GM19452 (cell line): ENCODE measurements at regions not wholly inside any gene's neighbourhood (a gene's known extent, or its start where the extent isn't known, plus 50 kb on each side); places are given as distances from the start of the nearest gene placed in this dataset.

ENCODE experiments used
- ATAC-seq: cut with Tn5 transposase; IDR thresholded peaks from one replicate; pipeline ENCODE4 v1.9.1; 2021; ENCODE audit not compliant: unreplicated experiment

GRCh38 chr12:27907766-27908165, 64.8 kb downstream of the PTHLH start:
- ATAC-seq = no peak

- no peak for ATAC-seq
Measured at GRCh38 chr12:27906658-27907473, 65.7 kb downstream of the PTHLH start.

- ATAC-seq = no peak
Measured at GRCh38 chr12:27906127-27906500, 66.4 kb downstream of the PTHLH start.

GRCh38 chr12:27905285-27906126, 67.0 kb downstream of the PTHLH start:
- no peak for ATAC-seq

GRCh38 chr12:27902651-27903050, 69.9 kb downstream of the PTHLH start:
- no peak for ATAC-seq

GRCh38 chr12:27901959-27902358, 70.6 kb downstream of the PTHLH start:
- no peak for ATAC-seq

GRCh38 chr12:27900920-27901879, 71.3 kb downstream of the PTHLH start:
- peak; percentile 64 for ATAC-seq

GRCh38 chr12:27899151-27899661, 73.3 kb downstream of the PTHLH start:
- ATAC-seq = no peak

- ATAC-seq = no peak
Measured at GRCh38 chr12:27898022-27898421, 74.5 kb downstream of the PTHLH start.

- ATAC-seq = no peak
Measured at GRCh38 chr12:27896419-27896990, 76.0 kb downstream of the PTHLH start.

- ATAC-seq = no peak
Measured at GRCh38 chr12:27894309-27894708, 78.2 kb downstream of the PTHLH start.

GRCh38 chr12:27879708-27880107, 92.8 kb downstream of the PTHLH start:
- ATAC-seq = no peak

- ATAC-seq = no peak
Measured at GRCh38 chr12:27875677-27876076, 95.6 kb upstream of the MANSC4 start.

GRCh38 chr12:27873010-27873409, 93.0 kb upstream of the MANSC4 start:
- no peak for ATAC-seq

- no peak for ATAC-seq
Measured at GRCh38 chr12:27871946-27872345, 91.9 kb upstream of the MANSC4 start.

GRCh38 chr12:27870939-27871338, 90.9 kb upstream of the MANSC4 start:
- no peak for ATAC-seq

- ATAC-seq = no peak
Measured at GRCh38 chr12:27869567-27869966, 89.5 kb upstream of the MANSC4 start.

GRCh38 chr12:27868139-27868538, 88.1 kb upstream of the MANSC4 start:
- no peak for ATAC-seq

- no peak for ATAC-seq
Measured at GRCh38 chr12:27866373-27867101, 86.5 kb upstream of the MANSC4 start.

GRCh38 chr12:27865421-27865820, 85.4 kb upstream of the MANSC4 start:
- ATAC-seq = no peak
